COLO668 (cell line): ENCODE measurements at regions not wholly inside any gene's neighbourhood (a gene's known extent, or its start where the extent isn't known, plus 50 kb on each side); places are given as distances from the start of the nearest gene placed in this dataset.
"Not testable (repeated sequence)": the region's sequence is repeated elsewhere in the genome, so short reads cannot be mapped to it uniquely, and the experiment has no call there.

Experiments used
- DNase-seq: peaks from one replicate; lab custom pipeline; 2025; ENCODE audit not compliant: unreplicated experiment; lab: John Stamatoyannopoulos, UW

GRCh38 chr21:17682924-17683323 is 70.2 kb upstream of the BTG3 start:
- DNase-seq: no peak

GRCh38 chr21:17679002-17679600 is 66.4 kb upstream of the BTG3 start:
- no peak for DNase-seq

GRCh38 chr21:17676930-17677329 is 64.2 kb upstream of the BTG3 start:
- DNase-seq: not testable (repeated sequence)

GRCh38 chr21:17674106-17674505 is 61.4 kb upstream of the BTG3 start:
- DNase-seq: no peak

GRCh38 chr21:17673261-17674020 is 60.7 kb upstream of the BTG3 start:
- DNase-seq: no peak

GRCh38 chr21:17671733-17672132 is 59.0 kb upstream of the BTG3 start:
- no peak for DNase-seq

GRCh38 chr21:17668479-17669140 is 55.9 kb upstream of the BTG3 start:
- no peak for DNase-seq

GRCh38 chr21:17667256-17667655 is 54.6 kb upstream of the BTG3 start:
- DNase-seq: no peak
